GM18508 (cell line): ENCODE measurements at regions not wholly inside any gene's neighbourhood (a gene's known extent, or its start where the extent isn't known, plus 50 kb on each side); places are given as distances from the start of the nearest gene placed in this dataset.
"Not testable (repeated sequence)": the region's sequence is repeated elsewhere in the genome, so short reads cannot be mapped to it uniquely, and the experiment has no call there.

Experiments used
- ATAC-seq: cut with Tn5 transposase; IDR thresholded peaks from one replicate; pipeline ENCODE4 v1.9.1; 2021; ENCODE audit warnings: moderate number of reproducible peaks; ENCODE audit not compliant: insufficient read depth, unreplicated experiment

- no peak for ATAC-seq
Observed at GRCh38 chr15:20369500-20369899, 172.1 kb downstream of the GOLGA6L6 start.

GRCh38 chr15:20368974-20369373, 172.6 kb downstream of the GOLGA6L6 start:
- ATAC-seq = no peak

DNA sequence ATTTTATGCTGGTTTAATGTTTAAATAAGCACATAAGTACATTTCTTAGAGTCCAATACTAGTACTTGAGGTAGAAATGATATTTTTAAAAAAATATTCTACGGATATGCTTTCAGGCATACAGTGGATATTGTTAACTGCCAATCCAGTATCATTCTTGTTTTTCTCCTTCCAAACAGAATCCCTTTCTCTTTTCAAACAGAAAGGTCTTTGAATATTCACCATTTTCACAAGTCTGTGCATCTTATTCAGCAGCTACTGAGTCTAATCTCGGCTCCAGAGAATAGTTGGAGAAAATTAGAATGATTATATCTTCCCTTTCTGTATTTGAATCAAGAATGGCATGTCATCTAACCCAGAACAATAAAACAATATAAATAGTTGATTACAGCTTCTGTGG, 174.5 kb downstream of the GOLGA6L6 start:
- no peak for ATAC-seq

DNA sequence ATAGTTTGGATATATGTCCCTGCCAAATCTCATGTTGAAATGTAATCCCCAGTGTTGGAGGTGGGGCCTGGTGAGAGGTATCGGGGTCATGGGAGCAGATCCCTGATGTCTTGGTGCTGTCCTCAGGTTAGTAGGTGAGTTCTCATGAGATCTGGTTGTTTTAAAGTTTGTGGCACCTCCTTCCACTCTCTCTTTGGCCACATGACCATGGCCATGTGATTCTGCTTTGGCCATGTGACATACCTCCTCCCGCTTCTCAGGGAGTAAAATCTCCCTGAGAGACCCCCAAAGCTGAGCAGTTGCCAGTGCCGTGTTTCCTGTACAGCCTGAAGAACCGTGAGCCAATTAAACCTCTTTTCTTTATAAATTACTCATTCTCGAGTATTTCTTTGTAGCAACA, 178.0 kb downstream of the GOLGA6L6 start:
- ATAC-seq = not testable (repeated sequence)

DNA sequence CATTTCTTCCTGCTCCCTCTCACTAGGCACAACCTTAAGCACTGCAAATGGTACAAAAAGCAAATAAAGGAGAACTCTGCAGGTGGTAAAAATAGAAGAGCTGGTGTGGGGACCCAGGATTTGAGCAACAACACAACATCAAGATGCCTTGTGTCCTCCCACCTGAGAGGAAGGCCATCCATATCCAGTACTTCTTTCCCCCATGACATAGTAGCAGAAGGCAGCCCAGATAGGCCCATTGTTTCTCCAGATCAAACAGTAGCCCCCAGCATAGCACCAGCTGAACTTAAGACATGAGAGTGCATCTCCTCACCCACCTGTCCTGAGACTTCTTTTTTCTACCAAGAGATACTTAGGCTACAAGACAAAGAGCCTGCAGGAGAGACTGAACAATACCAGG, 180.5 kb downstream of the GOLGA6L6 start:
- ATAC-seq = no peak

- ATAC-seq = no peak
Observed at GRCh38 chr15:20358779-20359414, 182.7 kb downstream of the GOLGA6L6 start.

DNA sequence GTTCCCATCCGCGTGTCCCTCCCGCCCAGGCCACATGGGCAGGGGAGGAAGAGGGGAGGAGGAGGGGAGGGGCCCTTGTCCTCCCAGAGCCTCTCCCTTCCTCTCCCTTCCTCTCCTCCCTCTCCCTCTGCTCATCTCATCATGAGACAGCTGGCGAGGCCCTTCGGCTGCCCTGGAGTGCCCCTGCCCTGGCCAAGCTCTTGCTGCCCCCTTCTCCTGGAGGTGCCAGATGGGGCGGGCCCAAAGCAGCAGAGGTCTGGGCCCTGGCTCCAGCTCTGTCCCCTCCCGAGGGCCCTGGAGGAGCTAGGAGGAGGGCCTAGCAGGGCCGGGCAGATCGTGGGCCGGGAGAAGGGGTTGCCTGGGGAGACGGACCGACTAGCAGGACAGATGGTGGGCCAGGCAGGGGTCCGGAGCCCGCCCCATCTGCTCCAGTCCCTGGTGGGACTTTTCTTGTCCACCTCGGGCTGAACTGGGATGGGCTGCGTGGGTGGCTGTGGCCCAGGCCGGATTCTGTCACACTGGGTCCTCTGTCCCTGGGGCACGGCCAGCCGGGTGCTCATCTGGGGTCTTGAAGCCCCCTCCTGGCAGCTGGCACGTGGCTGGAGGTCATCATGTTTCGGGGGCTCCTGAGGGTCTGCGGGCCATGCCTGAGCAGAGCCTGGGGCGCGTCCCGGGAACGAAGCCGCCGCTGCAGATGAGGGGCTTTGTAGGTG, 183.4 kb downstream of the GOLGA6L6 start:
- ATAC-seq = no peak

GRCh38 chr15:20357481-20358065, 184.0 kb downstream of the GOLGA6L6 start:
- ATAC-seq = no peak

DNA sequence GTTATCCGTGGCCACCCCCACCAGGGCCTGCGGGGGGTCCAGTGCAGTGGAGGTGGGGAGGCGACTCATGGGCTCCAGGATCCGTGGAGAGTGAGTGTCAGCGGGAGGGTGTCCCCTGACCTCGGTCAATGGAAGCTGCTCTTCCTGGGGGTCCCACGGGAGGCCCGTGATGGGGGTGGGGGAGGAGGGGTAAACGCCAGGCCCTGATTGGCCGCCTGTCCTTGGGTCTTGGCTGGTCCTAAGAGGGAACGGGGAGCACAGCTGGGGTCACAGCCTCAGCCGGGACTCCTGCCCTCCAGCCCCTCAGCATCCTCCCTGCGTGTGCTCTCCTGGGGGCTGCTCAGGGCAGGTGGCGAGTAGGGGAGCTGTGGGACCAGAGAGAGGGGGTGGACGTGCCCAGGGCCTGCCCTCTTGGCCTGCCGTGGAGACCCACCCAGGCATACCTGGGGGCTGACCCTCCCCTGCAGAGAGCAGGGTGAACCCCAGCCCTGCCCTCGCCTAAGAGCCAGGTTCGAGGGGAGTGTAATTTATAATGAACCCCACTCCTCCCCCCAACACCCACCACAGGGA, 184.6 kb downstream of the GOLGA6L6 start:
- ATAC-seq = no peak

GRCh38 chr15:20356444-20356910, 185.1 kb downstream of the GOLGA6L6 start:
- no peak for ATAC-seq

GRCh38 chr15:20355256-20355868, 186.2 kb downstream of the GOLGA6L6 start:
- no peak for ATAC-seq

GRCh38 chr15:20354884-20355223, 186.7 kb downstream of the GOLGA6L6 start:
- not testable (repeated sequence) for ATAC-seq

- ATAC-seq = no peak
Observed at GRCh38 chr15:20353966-20354883, 187.4 kb downstream of the GOLGA6L6 start.

DNA sequence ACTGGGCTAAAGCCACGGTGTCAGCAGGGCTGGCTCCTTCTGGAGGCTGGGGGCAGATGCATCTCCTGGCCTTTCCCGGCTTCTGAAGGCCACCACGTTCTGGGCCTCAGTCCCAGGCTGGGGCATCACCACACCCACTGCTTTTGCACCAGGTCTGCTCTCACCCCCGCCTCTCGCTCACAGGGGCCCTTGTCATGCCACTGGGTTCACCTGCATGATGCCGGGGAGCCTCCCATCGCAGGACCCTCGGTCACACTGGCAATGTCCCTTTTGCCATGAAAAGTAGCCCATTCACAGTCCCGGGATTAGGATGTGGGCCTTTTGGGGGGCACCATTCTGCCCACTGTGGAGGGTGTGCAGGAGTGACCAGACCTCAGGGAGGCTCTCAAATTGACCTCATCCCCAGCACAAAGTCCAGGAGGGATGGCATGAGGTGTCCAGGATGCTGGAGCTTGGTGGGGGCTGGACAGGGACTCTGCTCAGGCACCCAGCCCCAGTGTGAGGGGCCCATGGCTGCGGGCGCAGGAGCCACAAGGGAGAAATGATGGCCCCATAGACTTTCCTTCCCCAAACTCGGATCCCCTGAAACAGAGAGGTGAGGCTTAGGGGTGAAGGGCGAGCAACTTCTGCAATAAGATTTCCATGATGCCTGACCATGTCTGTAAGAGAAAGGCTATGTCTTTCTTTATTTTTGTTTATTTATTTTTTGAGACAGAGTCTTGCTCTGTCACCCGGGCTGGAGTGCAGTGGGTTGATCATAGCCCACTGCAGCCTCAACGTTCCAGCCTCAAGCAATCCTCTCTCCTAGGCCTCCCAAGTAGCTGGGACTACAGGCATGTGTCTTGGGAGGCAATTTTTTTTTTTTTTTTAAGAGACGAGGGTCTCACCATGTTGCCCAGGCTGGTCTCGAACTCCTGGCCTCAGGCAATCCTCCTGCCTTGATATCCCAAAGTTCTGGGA, 189.1 kb downstream of the GOLGA6L6 start:
- no peak for ATAC-seq

- ATAC-seq = no peak
Observed at GRCh38 chr15:20351448-20351971, 190.1 kb downstream of the GOLGA6L6 start.

GRCh38 chr15:20349774-20350498, 191.7 kb downstream of the GOLGA6L6 start:
- ATAC-seq = no peak

DNA sequence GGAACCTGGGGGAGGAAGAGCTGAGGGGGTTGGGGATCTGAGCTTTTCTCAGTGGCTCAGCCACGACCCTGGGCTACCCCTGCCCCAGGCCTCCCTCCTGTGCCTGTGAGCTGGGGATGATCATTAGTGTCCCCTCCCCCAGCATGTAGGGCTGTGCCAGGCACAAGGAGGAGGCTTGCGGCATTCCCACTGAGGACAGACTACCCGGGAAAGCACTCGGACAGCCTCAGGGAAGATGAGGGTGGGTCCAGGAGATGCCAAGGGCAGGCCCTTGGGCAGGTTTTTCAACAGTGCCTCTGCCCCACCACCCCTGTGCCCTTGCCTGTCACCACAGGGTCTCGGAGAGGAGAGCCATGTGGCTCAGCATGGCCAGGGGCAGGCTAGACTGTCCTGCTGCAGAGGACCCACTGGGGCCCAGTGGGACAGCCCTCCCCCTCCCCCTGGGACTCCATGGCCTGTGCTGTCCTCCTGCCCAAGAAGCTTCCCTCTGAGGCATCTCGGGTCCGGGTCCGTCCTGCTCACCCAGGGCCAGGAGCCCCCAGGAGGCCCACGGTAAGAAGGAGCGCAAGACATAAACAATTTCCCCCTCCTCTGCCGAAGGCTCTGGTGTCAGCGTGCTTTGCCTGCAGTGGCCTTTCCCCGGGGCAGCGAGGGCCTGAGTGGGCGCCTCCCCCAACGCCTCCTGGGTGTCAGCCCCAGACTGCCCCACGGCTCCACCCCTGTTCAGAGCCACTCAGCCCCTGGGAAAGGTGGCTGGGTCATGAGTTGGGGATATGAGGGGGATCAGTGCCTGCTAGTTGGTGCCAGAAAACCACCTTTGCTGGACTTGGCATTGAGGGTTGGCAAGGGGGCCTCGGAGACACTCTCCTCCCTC, 192.5 kb downstream of the GOLGA6L6 start:
- no peak for ATAC-seq
